ENCODE measurements at regions not wholly inside any gene's neighbourhood (a gene's known extent, or its start where the extent isn't known, plus 50 kb on each side); places are given as distances from the start of the nearest gene placed in this dataset.

GRCh38 chr3:165532851-165533250, 304.4 kb downstream of the BCHE start:
- TF ChIP-seq CTCF (IDR thresholded peaks at IDR 0.05): no peak
- no peak for TF ChIP-seq POLR2AphosphoS5 (IDR thresholded peaks at IDR 0.05)
